Upper lobe of left lung (tissue), 6 donors: ENCODE measurements at regions not wholly inside any gene's neighbourhood (a gene's known extent, or its start where the extent isn't known, plus 50 kb on each side); places are given as distances from the start of the nearest gene placed in this dataset.

Source experiments
- ATAC-seq, 2 donors: fragments of 200-7000 bp; cut with Tn5 transposase; one replicate each; pipeline ENCODE4 v1.9.1; 2022; ENCODE audit warnings: mild to moderate bottlenecking in 2 of 2, moderate library complexity in 2 of 2; ENCODE audit not compliant: low FRiP score in 2 of 2
- DNase-seq, 2 donors: peaks; one replicate each; pipeline ENCODE4 v3.0.0-alpha.2; 2019 to 2020
- H3K27ac ChIP-seq, 4 donors: fragments of 200-600 bp; sonication (generic); one replicate each; pipeline ENCODE4 v1.5.1; 2016 to 2019
- H3K27me3 ChIP-seq, 4 donors: fragments of 200-600 bp; sonication (generic); one replicate each; pipeline ENCODE4 v1.5.1; 2017 to 2019
- H3K36me3 ChIP-seq, 4 donors: fragments of 200-600 bp; sonication (generic); one replicate each; pipeline ENCODE4 v1.5.1; 2016 to 2019
- H3K4me1 ChIP-seq, 4 donors: fragments of 200-600 bp; sonication (generic); one replicate each; pipeline ENCODE4 v1.5.1; 2018 to 2019
- H3K4me3 ChIP-seq, 4 donors: fragments of 200-600 bp; sonication (generic); one replicate each; pipeline ENCODE4 v1.5.1; 2017 to 2019; ENCODE audit warnings: mild to moderate bottlenecking in 2 of 4, moderate library complexity in 1 of 4
- H3K9me3 ChIP-seq, 4 donors: fragments of 200-600 bp; sonication (generic); one replicate each; pipeline ENCODE4 v1.5.1; 2018 to 2019
- EP300 ChIP-seq, 4 donors: sonication (generic); formaldehyde crosslinking; IDR thresholded peaks; one replicate each; pipeline ENCODE4 v1.5.1; 2017; ENCODE audit warnings: antibody characterized with exemption in 4 of 4, control low read depth in 2 of 4
- POLR2A ChIP-seq, 4 donors: fragments of 450-650 bp; IDR thresholded peaks; one replicate each; pipeline ENCODE4 v1.5.1; 2016 to 2017; ENCODE audit warnings: antibody characterized with exemption in 4 of 4, mild to moderate bottlenecking in 2 of 4
- POLR2AphosphoS5 ChIP-seq, 2 donors: sonication (generic); formaldehyde crosslinking; IDR thresholded peaks; one replicate each; pipeline ENCODE4 v1.5.1; 2017; ENCODE audit warnings: antibody characterized with exemption in 2 of 2
- WGBS, 2 donors: methylation state at CpG; one replicate each; pipeline ENCODE4 v1.1.5; 2017 to 2018; 5-methylcytosine and 5-hydroxymethylcytosine counted together
- TF ChIP-seq, protein P1 (sequence below), 6 experiments: fragments of 450-650 bp in 4 of 6; fragments of 200-600 bp in 2 of 6; sonication (generic) in 2 of 6; IDR thresholded peaks; one replicate each; pipeline ENCODE4 v1.5.1; 2016 to 2019; ENCODE audit warnings: antibody characterized with exemption in 6 of 6
- donor health status: DM: no; HTN: no; CAD: no; lungs with moderate emphysema.
- donor health status: DM: no; HTN: yes; CAD: no; lungs with severe emphysema.

DNA sequence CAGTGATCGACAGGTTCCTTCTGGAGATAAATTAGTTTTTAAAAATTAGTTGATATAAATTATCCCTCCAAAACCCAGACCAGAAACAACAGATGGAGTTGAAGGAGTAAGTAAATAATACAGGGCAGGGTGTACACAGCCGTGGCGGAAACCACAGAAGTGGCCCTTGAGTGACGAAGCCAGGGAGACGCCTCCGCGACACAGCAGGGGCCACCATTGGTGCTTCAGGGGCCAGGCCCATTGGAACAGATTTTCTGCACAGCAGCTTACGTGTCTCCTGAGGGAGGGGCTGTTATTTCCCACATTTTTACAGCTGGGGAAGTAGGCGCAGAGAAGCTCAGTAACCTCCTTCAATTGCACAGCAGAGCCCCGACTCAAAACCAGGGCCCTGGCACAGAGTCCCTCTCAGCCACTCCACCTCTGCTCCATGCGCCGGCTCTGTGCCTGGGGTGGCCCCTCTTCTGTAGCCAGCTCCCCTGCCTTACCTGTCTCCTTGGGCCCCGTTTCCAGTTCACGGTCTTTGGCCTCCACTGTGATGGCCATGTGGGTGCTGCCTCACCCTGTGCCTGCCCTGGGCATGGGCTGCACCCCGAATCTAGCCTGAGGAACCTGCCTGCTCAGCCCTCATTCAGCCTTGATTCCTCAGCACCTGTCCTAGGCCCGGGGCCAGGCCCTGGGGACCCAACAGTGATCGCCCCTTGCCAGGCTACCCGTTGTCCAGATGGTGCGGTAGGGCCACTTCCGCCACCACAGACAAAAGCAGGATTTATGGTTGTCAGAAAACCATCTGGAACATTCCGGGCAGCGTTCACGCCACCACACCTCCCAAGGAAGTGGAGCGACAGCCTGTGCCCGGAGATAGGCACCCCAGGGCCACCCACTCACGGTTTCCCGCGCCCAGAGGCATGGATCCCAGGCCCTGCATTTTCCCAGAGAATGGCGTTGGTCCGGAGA is 128.5 kb upstream of the GSE1 start:
- Histone ChIP-seq H3K4me1 (peaks cover 11 to 39% (median 26%) of the 10 kb centered on the region in 4 donors), H3K27ac (peak overlapping the region in 3 of 4 donors; percentile 41 to 75 (median 55)), H3K36me3 (no peaks in the 10 kb centered on the region), H3K9me3 (no peaks in the 10 kb centered on the region), H3K27me3 (no peaks in the 10 kb centered on the region), H3K4me3 (no peak overlapping the region)
- 67 to 70% methylated on average over 25 to 29 of the region's 30 CpGs for WGBS, 2 donors
- peak in 1 of 2 donors; percentile 44 for TF ChIP-seq POLR2AphosphoS5 (IDR thresholded peaks at IDR 0.05)
- peak in 1 of 4 donors; percentile 27 for TF ChIP-seq EP300 (IDR thresholded peaks at IDR 0.05)
- no peak for TF ChIP-seq POLR2A (IDR thresholded peaks at IDR 0.05)
- DNase-seq (peak in 1 of 2 donors; percentile 90), ATAC-seq (peak; percentile 55 to 90)

DNA sequence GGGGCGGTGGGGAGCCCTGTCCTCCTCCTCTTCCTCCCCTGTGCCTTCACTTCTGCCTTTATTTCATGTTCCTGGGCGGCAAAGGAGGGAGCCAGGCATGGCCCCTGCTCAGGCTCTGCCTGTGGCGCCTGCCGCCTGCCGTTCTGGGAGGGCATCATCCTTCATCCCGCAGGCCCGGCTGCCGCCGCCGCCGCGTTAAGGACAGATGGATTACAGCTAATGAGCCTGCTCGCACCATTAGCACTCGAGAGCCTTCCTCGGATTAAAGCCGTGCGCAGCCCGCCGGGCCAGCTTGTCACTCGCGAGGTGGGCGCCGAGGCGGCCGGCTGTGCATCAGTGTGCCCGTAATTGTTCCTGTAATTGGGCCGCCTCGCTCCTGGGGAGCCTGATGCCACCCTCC is 127.7 kb upstream of the GSE1 start:
- no peaks in the 10 kb centered on the region for H3K27me3 ChIP-seq
- H3K9me3 ChIP-seq, result no peaks in the 10 kb centered on the region
- no peak overlapping the region for H3K27ac ChIP-seq
- peak in 1 of 2 donors; percentile 86 for DNase-seq
- ATAC-seq, result no peak
- no peaks in the 10 kb centered on the region for H3K36me3 ChIP-seq
- H3K4me1 ChIP-seq, result peaks cover 11 to 39% (median 26%) of the 10 kb centered on the region in 4 donors
- WGBS, 2 donors, result 88 to 94% methylated on average over 3 to 26 of the region's 28 CpGs
- H3K4me3 ChIP-seq, result no peak overlapping the region
- TF ChIP-seq POLR2A (IDR thresholded peaks at IDR 0.05), result no peak
- no peak for TF ChIP-seq POLR2AphosphoS5 (IDR thresholded peaks at IDR 0.05)
- no peak for TF ChIP-seq EP300 (IDR thresholded peaks at IDR 0.05)
- TF ChIP-seq, protein P1, sequence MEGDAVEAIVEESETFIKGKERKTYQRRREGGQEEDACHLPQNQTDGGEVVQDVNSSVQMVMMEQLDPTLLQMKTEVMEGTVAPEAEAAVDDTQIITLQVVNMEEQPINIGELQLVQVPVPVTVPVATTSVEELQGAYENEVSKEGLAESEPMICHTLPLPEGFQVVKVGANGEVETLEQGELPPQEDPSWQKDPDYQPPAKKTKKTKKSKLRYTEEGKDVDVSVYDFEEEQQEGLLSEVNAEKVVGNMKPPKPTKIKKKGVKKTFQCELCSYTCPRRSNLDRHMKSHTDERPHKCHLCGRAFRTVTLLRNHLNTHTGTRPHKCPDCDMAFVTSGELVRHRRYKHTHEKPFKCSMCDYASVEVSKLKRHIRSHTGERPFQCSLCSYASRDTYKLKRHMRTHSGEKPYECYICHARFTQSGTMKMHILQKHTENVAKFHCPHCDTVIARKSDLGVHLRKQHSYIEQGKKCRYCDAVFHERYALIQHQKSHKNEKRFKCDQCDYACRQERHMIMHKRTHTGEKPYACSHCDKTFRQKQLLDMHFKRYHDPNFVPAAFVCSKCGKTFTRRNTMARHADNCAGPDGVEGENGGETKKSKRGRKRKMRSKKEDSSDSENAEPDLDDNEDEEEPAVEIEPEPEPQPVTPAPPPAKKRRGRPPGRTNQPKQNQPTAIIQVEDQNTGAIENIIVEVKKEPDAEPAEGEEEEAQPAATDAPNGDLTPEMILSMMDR (IDR thresholded peaks at IDR 0.05), result no peak

DNA sequence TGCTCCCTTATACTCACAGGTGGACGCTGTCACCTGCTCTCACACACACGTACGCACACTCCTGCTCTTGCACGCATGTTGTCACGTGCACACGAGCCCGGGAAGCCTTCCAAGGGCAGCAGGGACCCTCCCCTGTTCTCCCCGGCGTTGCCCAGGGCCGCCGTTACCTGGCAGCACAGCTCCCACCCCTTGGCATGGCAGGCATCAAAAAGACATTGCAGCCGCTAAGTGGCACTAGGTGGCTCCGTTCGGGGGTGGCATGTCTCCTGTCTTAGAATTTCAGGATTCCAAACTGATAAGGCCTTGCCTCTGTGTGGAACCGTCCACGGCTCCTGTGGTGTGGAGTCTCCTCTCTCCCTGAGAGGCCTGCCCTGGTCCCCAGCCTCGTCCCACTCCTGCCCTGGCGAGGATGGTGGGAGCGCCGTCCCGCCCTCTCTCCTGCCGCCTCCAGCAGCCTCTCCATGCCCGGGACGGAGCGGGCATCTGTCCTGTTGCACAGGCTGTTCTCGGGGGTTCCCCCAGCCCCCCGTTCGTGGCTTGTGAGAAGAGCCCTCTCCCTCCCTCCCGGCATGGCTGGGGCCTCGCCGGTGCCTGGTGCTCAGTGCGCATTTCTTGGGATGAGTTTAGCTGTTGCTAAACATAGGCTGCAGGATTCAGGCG is 126.7 kb upstream of the GSE1 start:
- no peaks in the 10 kb centered on the region for H3K36me3 ChIP-seq
- 80 to 85% methylated on average over 21 to 33 of the region's 33 CpGs for WGBS, 2 donors
- DNase-seq (peak in 1 of 2 donors; percentile 80), ATAC-seq (no peak)
- H3K27me3 ChIP-seq, result no peaks in the 10 kb centered on the region
- H3K27ac ChIP-seq, result no peak overlapping the region
- no peak for TF ChIP-seq POLR2A (IDR thresholded peaks at IDR 0.05)
- no peak overlapping the region for H3K4me3 ChIP-seq
- H3K9me3 ChIP-seq, result no peaks in the 10 kb centered on the region
- peaks cover 18 to 44% (median 32%) of the 10 kb centered on the region in 4 donors for H3K4me1 ChIP-seq

DNA sequence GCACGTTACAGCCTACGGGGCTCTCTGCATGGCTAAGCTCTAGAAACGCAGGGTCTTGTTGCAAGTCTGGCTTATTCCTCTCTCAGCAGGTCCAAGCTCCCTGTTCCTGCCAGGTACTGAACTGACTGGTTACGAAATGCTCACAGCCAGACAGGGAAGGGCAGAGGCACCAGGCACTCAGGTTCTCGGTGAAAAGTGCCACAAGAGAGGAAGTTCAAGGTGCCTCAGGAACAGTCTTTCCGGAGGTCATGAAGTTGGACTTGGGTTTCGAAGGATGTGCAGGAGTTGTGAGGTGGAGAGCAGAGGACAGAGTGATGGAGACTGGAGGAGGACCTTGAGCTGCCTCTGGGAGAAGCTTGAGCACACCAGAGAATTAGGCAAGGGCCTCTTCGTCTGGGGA is 124.7 kb upstream of the GSE1 start:
- DNase-seq (peak in 1 of 2 donors; percentile 65), ATAC-seq (no peak)
- no peak overlapping the region for H3K4me3 ChIP-seq
- H3K9me3 ChIP-seq, result no peaks in the 10 kb centered on the region
- peaks cover 31 to 56% (median 46%) of the 10 kb centered on the region in 4 donors for H3K4me1 ChIP-seq
- TF ChIP-seq EP300 (IDR thresholded peaks at IDR 0.05) (no peak), POLR2A (IDR thresholded peaks at IDR 0.05) (no peak), POLR2AphosphoS5 (IDR thresholded peaks at IDR 0.05) (no peak)
- TF ChIP-seq, protein P1 (IDR thresholded peaks at IDR 0.05), result no peak
- WGBS, 2 donors, result 65 to 79% methylated on average over 7 to 8 of the region's 8 CpGs
- no peak overlapping the region for H3K27ac ChIP-seq
- H3K27me3 ChIP-seq, result no peaks in the 10 kb centered on the region
- H3K36me3 ChIP-seq, result no peaks in the 10 kb centered on the region

DNA sequence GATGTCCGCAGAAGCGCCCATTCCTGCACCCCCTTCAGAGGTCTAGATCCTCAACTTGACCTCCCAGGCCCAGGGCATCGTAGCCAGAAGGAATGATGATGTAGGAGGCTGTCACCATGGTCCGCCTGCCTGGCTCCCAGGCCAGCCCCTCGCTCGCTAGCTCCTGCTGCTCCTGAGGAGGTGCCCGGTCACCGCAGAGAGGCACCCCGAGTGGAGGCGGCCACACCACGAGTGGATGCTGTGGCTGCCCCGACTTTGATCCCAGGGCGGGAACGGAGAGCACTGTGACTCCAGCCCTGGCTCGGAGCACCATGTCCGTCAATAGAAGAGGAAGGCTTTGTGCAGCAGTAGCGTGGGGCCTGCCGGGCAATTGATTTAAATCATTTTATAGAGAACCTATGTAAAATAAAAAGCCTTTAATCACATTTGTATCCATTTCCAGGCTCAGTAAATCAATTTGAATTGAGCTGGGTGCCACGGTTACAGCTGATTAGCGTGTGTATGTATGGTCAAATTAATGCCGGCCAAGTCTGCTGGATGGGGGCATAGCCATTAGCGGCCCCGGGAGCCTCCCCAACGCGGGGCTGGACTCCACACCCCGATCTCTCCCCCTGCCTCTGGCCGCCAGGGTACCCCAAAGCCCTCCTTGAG is 122.6 kb upstream of the GSE1 start:
- peak overlapping the region in 1 of 4 donors; percentile 86 for H3K27ac ChIP-seq
- no peak overlapping the region for H3K4me3 ChIP-seq
- DNase-seq, result no peak
- peaks cover 23 to 43% (median 33%) of the 10 kb centered on the region in 4 donors for H3K4me1 ChIP-seq
- H3K27me3 ChIP-seq, result no peaks in the 10 kb centered on the region
- no peak for ATAC-seq
- H3K36me3 ChIP-seq, result no peaks in the 10 kb centered on the region
- TF ChIP-seq, protein P1 (IDR thresholded peaks at IDR 0.05), result no peak
- TF ChIP-seq POLR2AphosphoS5 (IDR thresholded peaks at IDR 0.05), result no peak
- TF ChIP-seq EP300 (IDR thresholded peaks at IDR 0.05), result no peak
- TF ChIP-seq POLR2A (IDR thresholded peaks at IDR 0.05), result no peak
- H3K9me3 ChIP-seq, result no peaks in the 10 kb centered on the region
- WGBS, 2 donors, result 88 to 94% methylated on average over 16 to 25 of the region's 27 CpGs
